ENCODE measurements at regions not wholly inside any gene's neighbourhood (a gene's known extent, or its start where the extent isn't known, plus 50 kb on each side); places are given as distances from the start of the nearest gene placed in this dataset.

DNA sequence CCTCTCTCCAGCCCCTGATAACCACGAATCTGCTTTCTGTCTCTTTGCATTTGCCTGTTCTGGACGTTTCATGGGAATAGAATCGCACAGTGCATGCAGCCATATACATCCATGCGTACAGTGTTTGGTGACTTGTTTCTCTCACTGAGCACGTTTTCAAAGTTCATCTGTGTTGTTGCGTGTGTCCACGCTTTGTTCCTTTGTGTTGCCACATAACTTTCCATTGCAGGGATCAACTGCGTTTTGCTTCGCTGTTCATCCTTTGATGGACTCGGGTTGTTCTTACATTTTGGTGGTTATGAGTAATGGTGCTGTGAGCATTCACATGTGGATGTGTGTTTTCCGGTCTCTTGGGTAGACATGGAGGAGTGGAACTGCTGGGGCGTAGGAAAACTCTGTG, 56.4 kb upstream of the TAMM41 start (continued):
- no peak for TF ChIP-seq ZNF462 (CRISPR knock-in tag; IDR thresholded peaks at IDR 0.05)

DNA sequence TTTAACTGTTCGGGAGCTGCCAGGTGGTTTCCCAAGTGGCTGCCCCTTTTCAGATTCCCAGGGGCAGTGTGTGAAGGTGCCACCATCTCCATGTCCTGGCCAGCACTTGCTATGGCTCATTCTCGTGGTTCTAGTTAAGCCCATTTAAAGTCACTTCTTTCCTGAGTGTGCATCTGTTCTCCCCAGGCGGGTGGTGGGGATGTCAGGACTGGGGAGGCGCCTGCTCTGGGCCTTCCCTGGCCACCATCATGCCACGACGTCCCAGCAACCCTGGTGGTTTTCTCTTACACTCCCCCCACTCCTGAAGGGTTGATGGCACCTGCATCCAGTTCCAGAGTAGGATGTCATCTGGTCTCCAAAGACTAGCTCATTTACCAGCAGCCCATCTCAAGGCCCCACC, 56.8 kb upstream of the TAMM41 start:
- Histone ChIP-seq H3K36me3 (ENCODE audit: insufficient read depth) (no peaks in the 10 kb centered on the region), H3F3A (replicated peaks; ENCODE audit: low read depth) (no peaks in the 10 kb centered on the region), H2AFZ (no peak overlapping the region), H3K4me2 (no peak overlapping the region), H3K9me2 (ENCODE audit: insufficient read depth) (no peaks in the 10 kb centered on the region), H3K4me3 (no peak overlapping the region), H4K20me1 (replicated peaks; ENCODE audit: insufficient read depth) (no peaks in the 10 kb centered on the region), H3K79me2 (replicated peaks; ENCODE audit: insufficient read depth) (no peaks in the 10 kb centered on the region), H3K27me3 (ENCODE audit: insufficient read depth) (no peaks in the 10 kb centered on the region), H3K27ac (ENCODE audit: low read depth) (no peak overlapping the region), H3K4me1 (ENCODE audit: insufficient read depth) (no peaks in the 10 kb centered on the region)
- H3K4me1 Mint-ChIP-seq: no peaks in the 10 kb centered on the region
- H3K27me3 Mint-ChIP-seq (ENCODE audit: insufficient read depth, low read depth, poor library complexity): peaks cover 8% of the 10 kb centered on the region
- H3K4me3 Mint-ChIP-seq: no peak overlapping the region
- H3K27ac Mint-ChIP-seq: no peak overlapping the region
- H3K9me3 Mint-ChIP-seq: no peaks in the 10 kb centered on the region
- DNase-seq (ENCODE audit: low spot score) (no peak), ATAC-seq (no peak)
- no peaks in the 10 kb centered on the region for H3K36me3 Mint-ChIP-seq (ENCODE audit: low read depth)
- TF ChIP-seq, protein P1, sequence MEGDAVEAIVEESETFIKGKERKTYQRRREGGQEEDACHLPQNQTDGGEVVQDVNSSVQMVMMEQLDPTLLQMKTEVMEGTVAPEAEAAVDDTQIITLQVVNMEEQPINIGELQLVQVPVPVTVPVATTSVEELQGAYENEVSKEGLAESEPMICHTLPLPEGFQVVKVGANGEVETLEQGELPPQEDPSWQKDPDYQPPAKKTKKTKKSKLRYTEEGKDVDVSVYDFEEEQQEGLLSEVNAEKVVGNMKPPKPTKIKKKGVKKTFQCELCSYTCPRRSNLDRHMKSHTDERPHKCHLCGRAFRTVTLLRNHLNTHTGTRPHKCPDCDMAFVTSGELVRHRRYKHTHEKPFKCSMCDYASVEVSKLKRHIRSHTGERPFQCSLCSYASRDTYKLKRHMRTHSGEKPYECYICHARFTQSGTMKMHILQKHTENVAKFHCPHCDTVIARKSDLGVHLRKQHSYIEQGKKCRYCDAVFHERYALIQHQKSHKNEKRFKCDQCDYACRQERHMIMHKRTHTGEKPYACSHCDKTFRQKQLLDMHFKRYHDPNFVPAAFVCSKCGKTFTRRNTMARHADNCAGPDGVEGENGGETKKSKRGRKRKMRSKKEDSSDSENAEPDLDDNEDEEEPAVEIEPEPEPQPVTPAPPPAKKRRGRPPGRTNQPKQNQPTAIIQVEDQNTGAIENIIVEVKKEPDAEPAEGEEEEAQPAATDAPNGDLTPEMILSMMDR (conservative IDR thresholded peaks at IDR 0.05; ENCODE audit: low read depth in 2 of 2): no peak
- TF ChIP-seq JUNB (IDR thresholded peaks at IDR 0.05; ENCODE audit: unreplicated experiment) (no peak), ZNF114 (CRISPR knock-in tag; IDR thresholded peaks at IDR 0.05) (no peak), STAT1 (IDR thresholded peaks at IDR 0.05; ENCODE audit: unreplicated experiment) (no peak), POLR2AphosphoS5 (IDR thresholded peaks at IDR 0.05; ENCODE audit: low read depth) (no peak), NANOG (IDR thresholded peaks at IDR 0.05; ENCODE audit: borderline replicate concordance) (no peak), ZNF331 (CRISPR knock-in tag; IDR thresholded peaks at IDR 0.05; ENCODE audit: low read depth) (no peak), EZH2 (IDR thresholded peaks at IDR 0.05; ENCODE audit: low read depth, unreplicated experiment) (no peak)
- TF ChIP-seq, protein P2, sequence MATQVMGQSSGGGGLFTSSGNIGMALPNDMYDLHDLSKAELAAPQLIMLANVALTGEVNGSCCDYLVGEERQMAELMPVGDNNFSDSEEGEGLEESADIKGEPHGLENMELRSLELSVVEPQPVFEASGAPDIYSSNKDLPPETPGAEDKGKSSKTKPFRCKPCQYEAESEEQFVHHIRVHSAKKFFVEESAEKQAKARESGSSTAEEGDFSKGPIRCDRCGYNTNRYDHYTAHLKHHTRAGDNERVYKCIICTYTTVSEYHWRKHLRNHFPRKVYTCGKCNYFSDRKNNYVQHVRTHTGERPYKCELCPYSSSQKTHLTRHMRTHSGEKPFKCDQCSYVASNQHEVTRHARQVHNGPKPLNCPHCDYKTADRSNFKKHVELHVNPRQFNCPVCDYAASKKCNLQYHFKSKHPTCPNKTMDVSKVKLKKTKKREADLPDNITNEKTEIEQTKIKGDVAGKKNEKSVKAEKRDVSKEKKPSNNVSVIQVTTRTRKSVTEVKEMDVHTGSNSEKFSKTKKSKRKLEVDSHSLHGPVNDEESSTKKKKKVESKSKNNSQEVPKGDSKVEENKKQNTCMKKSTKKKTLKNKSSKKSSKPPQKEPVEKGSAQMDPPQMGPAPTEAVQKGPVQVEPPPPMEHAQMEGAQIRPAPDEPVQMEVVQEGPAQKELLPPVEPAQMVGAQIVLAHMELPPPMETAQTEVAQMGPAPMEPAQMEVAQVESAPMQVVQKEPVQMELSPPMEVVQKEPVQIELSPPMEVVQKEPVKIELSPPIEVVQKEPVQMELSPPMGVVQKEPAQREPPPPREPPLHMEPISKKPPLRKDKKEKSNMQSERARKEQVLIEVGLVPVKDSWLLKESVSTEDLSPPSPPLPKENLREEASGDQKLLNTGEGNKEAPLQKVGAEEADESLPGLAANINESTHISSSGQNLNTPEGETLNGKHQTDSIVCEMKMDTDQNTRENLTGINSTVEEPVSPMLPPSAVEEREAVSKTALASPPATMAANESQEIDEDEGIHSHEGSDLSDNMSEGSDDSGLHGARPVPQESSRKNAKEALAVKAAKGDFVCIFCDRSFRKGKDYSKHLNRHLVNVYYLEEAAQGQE (IDR thresholded peaks at IDR 0.05; ENCODE audit: unreplicated experiment): no peak
- TF ChIP-seq, protein P3, sequence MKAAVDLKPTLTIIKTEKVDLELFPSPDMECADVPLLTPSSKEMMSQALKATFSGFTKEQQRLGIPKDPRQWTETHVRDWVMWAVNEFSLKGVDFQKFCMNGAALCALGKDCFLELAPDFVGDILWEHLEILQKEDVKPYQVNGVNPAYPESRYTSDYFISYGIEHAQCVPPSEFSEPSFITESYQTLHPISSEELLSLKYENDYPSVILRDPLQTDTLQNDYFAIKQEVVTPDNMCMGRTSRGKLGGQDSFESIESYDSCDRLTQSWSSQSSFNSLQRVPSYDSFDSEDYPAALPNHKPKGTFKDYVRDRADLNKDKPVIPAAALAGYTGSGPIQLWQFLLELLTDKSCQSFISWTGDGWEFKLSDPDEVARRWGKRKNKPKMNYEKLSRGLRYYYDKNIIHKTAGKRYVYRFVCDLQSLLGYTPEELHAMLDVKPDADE (IDR thresholded peaks at IDR 0.05): no peak
